Tibial nerve (tissue), 3 donors: ENCODE measurements at regions not wholly inside any gene's neighbourhood (a gene's known extent, or its start where the extent isn't known, plus 50 kb on each side); places are given as distances from the start of the nearest gene placed in this dataset.

Source experiments
- POLR2A ChIP-seq, 2 donors: fragments of 450-650 bp; IDR thresholded peaks; one replicate each; pipeline ENCODE4 v1.6.1; 2017; ENCODE audit warnings: antibody characterized with exemption in 2 of 2, mild to moderate bottlenecking in 2 of 2, moderate library complexity in 2 of 2
- TF ChIP-seq, protein P1 (sequence below), 5 experiments: fragments of 200-600 bp in 3 of 5; fragments of 450-650 bp in 2 of 5; sonication (generic) in 3 of 5; IDR thresholded peaks; one replicate each; pipeline ENCODE4 v1.5.1; 2016 to 2019; ENCODE audit warnings: antibody characterized with exemption in 5 of 5, mild to moderate bottlenecking in 3 of 5, moderate library complexity in 2 of 5

- TF ChIP-seq, protein P1, sequence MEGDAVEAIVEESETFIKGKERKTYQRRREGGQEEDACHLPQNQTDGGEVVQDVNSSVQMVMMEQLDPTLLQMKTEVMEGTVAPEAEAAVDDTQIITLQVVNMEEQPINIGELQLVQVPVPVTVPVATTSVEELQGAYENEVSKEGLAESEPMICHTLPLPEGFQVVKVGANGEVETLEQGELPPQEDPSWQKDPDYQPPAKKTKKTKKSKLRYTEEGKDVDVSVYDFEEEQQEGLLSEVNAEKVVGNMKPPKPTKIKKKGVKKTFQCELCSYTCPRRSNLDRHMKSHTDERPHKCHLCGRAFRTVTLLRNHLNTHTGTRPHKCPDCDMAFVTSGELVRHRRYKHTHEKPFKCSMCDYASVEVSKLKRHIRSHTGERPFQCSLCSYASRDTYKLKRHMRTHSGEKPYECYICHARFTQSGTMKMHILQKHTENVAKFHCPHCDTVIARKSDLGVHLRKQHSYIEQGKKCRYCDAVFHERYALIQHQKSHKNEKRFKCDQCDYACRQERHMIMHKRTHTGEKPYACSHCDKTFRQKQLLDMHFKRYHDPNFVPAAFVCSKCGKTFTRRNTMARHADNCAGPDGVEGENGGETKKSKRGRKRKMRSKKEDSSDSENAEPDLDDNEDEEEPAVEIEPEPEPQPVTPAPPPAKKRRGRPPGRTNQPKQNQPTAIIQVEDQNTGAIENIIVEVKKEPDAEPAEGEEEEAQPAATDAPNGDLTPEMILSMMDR (IDR thresholded peaks at IDR 0.05): no peak
- TF ChIP-seq POLR2A (IDR thresholded peaks at IDR 0.05): no peak
Measured at GRCh38 chr20:48571949-48572847, 255.6 kb downstream of the PREX1 start.
